Osteoblast (primary cell): ENCODE measurements at regions not wholly inside any gene's neighbourhood (a gene's known extent, or its start where the extent isn't known, plus 50 kb on each side); places are given as distances from the start of the nearest gene placed in this dataset.

Source experiments
- DNase-seq: peaks from one replicate; pipeline ENCODE4 v3.0.0; 2011; ENCODE audit warnings: low spot score, mixed read lengths; ENCODE audit not compliant: insufficient read length; ENCODE audit errors: missing footprints
- H2AFZ ChIP-seq: 2 replicates; pipeline ENCODE4 v1.6.0; 2011; ENCODE audit warnings: mild to moderate bottlenecking, low read length
- H3K27ac ChIP-seq: 2 replicates; pipeline ENCODE4 v1.5.1; 2011; ENCODE audit warnings: mild to moderate bottlenecking, low read depth, low read length, moderate library complexity
- H3K27me3 ChIP-seq: 2 replicates; pipeline ENCODE4 v1.6.0; 2012; ENCODE audit warnings: mild to moderate bottlenecking, control low read depth, inconsistent platforms, low read length, moderate library complexity; ENCODE audit not compliant: insufficient read depth
- H3K36me3 ChIP-seq: 2 replicates; pipeline ENCODE4 v1.5.1; 2011; ENCODE audit warnings: mild to moderate bottlenecking, low read length, control low read depth, moderate library complexity; ENCODE audit not compliant: insufficient read depth
- H3K4me1 ChIP-seq: 2 replicates; pipeline ENCODE4 v1.5.1; 2011; ENCODE audit warnings: mild to moderate bottlenecking, low read length, control low read depth, moderate library complexity; ENCODE audit not compliant: insufficient read depth
- H3K4me2 ChIP-seq: 2 replicates; pipeline ENCODE4 v1.6.0; 2011; ENCODE audit warnings: mild to moderate bottlenecking, low read length; ENCODE audit not compliant: insufficient read depth
- H3K4me3 ChIP-seq: fragments of 200-600 bp; sonication (generic); 3 replicates; pipeline ENCODE4 v1.5.1; 2012; ENCODE audit warnings: mild to moderate bottlenecking, low read length, inconsistent platforms; ENCODE audit not compliant: insufficient read depth
- H3K79me2 ChIP-seq: 2 replicates; pipeline ENCODE4 v1.6.0; 2012; ENCODE audit warnings: mild to moderate bottlenecking, low read length, control low read depth, inconsistent platforms; ENCODE audit not compliant: insufficient read depth
- H3K9me3 ChIP-seq: 2 replicates; pipeline ENCODE4 v1.5.1; 2011; ENCODE audit warnings: low read depth, low read length, control low read depth
- H4K20me1 ChIP-seq: 2 replicates; pipeline ENCODE4 v1.6.0; 2012; ENCODE audit warnings: mild to moderate bottlenecking, low read length, control low read depth; ENCODE audit not compliant: insufficient read depth
- CTCF ChIP-seq: IDR thresholded peaks from 2 replicates; pipeline ENCODE4 v1.5.1; 2011; ENCODE audit warnings: mild to moderate bottlenecking, low read depth, low read length, moderate library complexity; ENCODE audit errors: extremely low read depth

- no peak for DNase-seq
- no peaks in the 10 kb centered on the region for H4K20me1 ChIP-seq
- H3K27me3 ChIP-seq, result no peaks in the 10 kb centered on the region
- no peak overlapping the region for H3K4me3 ChIP-seq
- TF ChIP-seq CTCF, result no peak
- no peak overlapping the region for H3K4me2 ChIP-seq
- no peak overlapping the region for H2AFZ ChIP-seq
- no peak overlapping the region for H3K27ac ChIP-seq
- no peaks in the 10 kb centered on the region for H3K4me1 ChIP-seq
- no peaks in the 10 kb centered on the region for H3K79me2 ChIP-seq
- no peaks in the 10 kb centered on the region for H3K9me3 ChIP-seq
- no peaks in the 10 kb centered on the region for H3K36me3 ChIP-seq
Measured at GRCh38 chr3:26058901-26059321, 269.0 kb downstream of the OXSM start.

GRCh38 chr3:26061947-26062346 is 272.1 kb downstream of the OXSM start:
- H3K4me1 ChIP-seq, result no peaks in the 10 kb centered on the region
- no peak overlapping the region for H2AFZ ChIP-seq
- H3K27ac ChIP-seq, result no peak overlapping the region
- H3K36me3 ChIP-seq, result no peaks in the 10 kb centered on the region
- no peak for TF ChIP-seq CTCF
- H3K4me2 ChIP-seq, result no peak overlapping the region
- H3K9me3 ChIP-seq, result peaks cover 3% of the 10 kb centered on the region
- H3K4me3 ChIP-seq, result no peak overlapping the region
- H3K79me2 ChIP-seq, result no peaks in the 10 kb centered on the region
- no peaks in the 10 kb centered on the region for H4K20me1 ChIP-seq
- no peak for DNase-seq
- no peaks in the 10 kb centered on the region for H3K27me3 ChIP-seq

- Histone ChIP-seq H3K9me3 (peaks cover 3% of the 10 kb centered on the region), H2AFZ (no peak overlapping the region), H3K4me3 (no peak overlapping the region), H3K79me2 (no peaks in the 10 kb centered on the region), H3K4me1 (no peaks in the 10 kb centered on the region), H4K20me1 (no peaks in the 10 kb centered on the region), H3K4me2 (no peak overlapping the region), H3K27ac (no peak overlapping the region), H3K36me3 (no peaks in the 10 kb centered on the region), H3K27me3 (no peaks in the 10 kb centered on the region)
- no peak for TF ChIP-seq CTCF
- DNase-seq, result no peak
Measured at GRCh38 chr3:26064297-26064696, 274.4 kb downstream of the OXSM start.

- Histone ChIP-seq H3K27me3 (no peaks in the 10 kb centered on the region), H3K79me2 (no peaks in the 10 kb centered on the region), H2AFZ (no peak overlapping the region), H3K36me3 (no peaks in the 10 kb centered on the region), H3K27ac (no peak overlapping the region), H4K20me1 (no peaks in the 10 kb centered on the region), H3K4me3 (no peak overlapping the region), H3K4me2 (no peak overlapping the region), H3K4me1 (no peaks in the 10 kb centered on the region), H3K9me3 (peaks cover 3% of the 10 kb centered on the region)
- DNase-seq, result no peak
- no peak for TF ChIP-seq CTCF
Measured at GRCh38 chr3:26068890-26069289, 279.0 kb downstream of the OXSM start.
